Hepatocyte (in vitro differentiated cells): ENCODE measurements at regions not wholly inside any gene's neighbourhood (a gene's known extent, or its start where the extent isn't known, plus 50 kb on each side); places are given as distances from the start of the nearest gene placed in this dataset.

ENCODE experiments used
- CTCF ChIP-seq: fragments of 200-600 bp; sonication (generic); IDR thresholded peaks from 2 replicates; pipeline ENCODE4 v1.5.1; 2016; ENCODE audit warnings: antibody characterized with exemption, mild to moderate bottlenecking; ENCODE audit not compliant: poor library complexity
- EZH2 ChIP-seq: fragments of 200-600 bp; sonication (generic); IDR thresholded peaks from 2 replicates; pipeline ENCODE4 v1.6.1; 2016; ENCODE audit warnings: antibody characterized with exemption, mild to moderate bottlenecking, borderline replicate concordance
- EZH2phosphoT487 ChIP-seq: fragments of 200-600 bp; sonication (generic); IDR thresholded peaks from one replicate; pipeline ENCODE4 v1.6.1; 2018; ENCODE audit warnings: antibody characterized with exemption, mild to moderate bottlenecking, low read depth, moderate library complexity; ENCODE audit not compliant: unreplicated experiment, severe bottlenecking

- TF ChIP-seq CTCF (no peak), EZH2 (no peak), EZH2phosphoT487 (no peak)
Observed at GRCh38 chr5:28648108-28648507, 1609.7 kb upstream of the CDH9 start.
